ENCODE measurements at regions not wholly inside any gene's neighbourhood (a gene's known extent, or its start where the extent isn't known, plus 50 kb on each side); places are given as distances from the start of the nearest gene placed in this dataset.

- TF ChIP-seq CTCF (IDR thresholded peaks at IDR 0.05; ENCODE audit: low read length): no peak
- no peak for TF ChIP-seq EZH2 (IDR thresholded peaks at IDR 0.05; ENCODE audit: borderline replicate concordance, low read length)
Observed at GRCh38 chr2:19478409-19478808, 120.0 kb upstream of the OSR1 start.

Data from OCI-LY1 (cell line).